Spleen (tissue), 7 donors: ENCODE measurements at regions not wholly inside any gene's neighbourhood (a gene's known extent, or its start where the extent isn't known, plus 50 kb on each side); places are given as distances from the start of the nearest gene placed in this dataset.

Experiments
- CTCF ChIP-seq, 11 experiments: fragments of 200-600 bp in 7 of 11; fragments of 450-650 bp in 4 of 11; sonication (generic) in 4 of 11; IDR thresholded peaks in 8 of 11; conservative IDR thresholded peaks in 3 of 11; 1 replicate in 7 of 11; 2 replicates in 4 of 11; pipeline versions ENCODE4 v1.4.0 to v1.8.0; 2016 to 2021; ENCODE audit warnings: antibody characterized with exemption in 11 of 11, inconsistent platforms in 4 of 11, mild to moderate bottlenecking in 1 of 11
- POLR2A ChIP-seq, 3 donors: fragments of 450-650 bp; IDR thresholded peaks; one replicate each; pipeline ENCODE4 v1.5.1; 2017; ENCODE audit warnings: antibody characterized with exemption in 3 of 3, mild to moderate bottlenecking in 1 of 3
- donor health status: DM: no; HTN: no; CAD: no; lungs with moderate emphysema.
- donor health status: DM: no; HTN: no; CAD: no.
- donor health status: DM: no; HTN: no; CAD: no.

GRCh38 chr16:11402745-11403533 lies 57.7 kb downstream of the RMI2 start:
- no peak for TF ChIP-seq CTCF (IDR thresholded peaks at IDR 0.05 in 8 of 11, conservative IDR thresholded peaks at IDR 0.05 in 3 of 11)
- no peak for TF ChIP-seq POLR2A (IDR thresholded peaks at IDR 0.05)
